NB4 (cell line): ENCODE measurements at regions not wholly inside any gene's neighbourhood (a gene's known extent, or its start where the extent isn't known, plus 50 kb on each side); places are given as distances from the start of the nearest gene placed in this dataset.
"Not testable (repeated sequence)": the region's sequence is repeated elsewhere in the genome, so short reads cannot be mapped to it uniquely, and the experiment has no call there.

Experiments used
- CTCF ChIP-seq: IDR thresholded peaks from one replicate; pipeline ENCODE4 v1.5.1; 2012; ENCODE audit warnings: low read depth, low read length
- MAX ChIP-seq: IDR thresholded peaks from 2 replicates; pipeline ENCODE4 v1.6.1; 2011; ENCODE audit warnings: low read depth, low read length
- MYC ChIP-seq: IDR thresholded peaks from 2 replicates; pipeline ENCODE4 v1.6.1; 2011; ENCODE audit warnings: low read depth, low read length
- POLR2A ChIP-seq: IDR thresholded peaks from 2 replicates; pipeline ENCODE4 v1.6.1; 2011; ENCODE audit warnings: mild to moderate bottlenecking; ENCODE audit not compliant: insufficient read length; ENCODE audit errors: extremely low read depth

- not testable (repeated sequence) for TF ChIP-seq MAX, POLR2A, CTCF, MYC
These were observed 738.6 kb upstream of the DEFB115 start for GRCh38 chr20:30518906-30519305.
